HEK293T (cell line): ENCODE measurements at regions not wholly inside any gene's neighbourhood (a gene's known extent, or its start where the extent isn't known, plus 50 kb on each side); places are given as distances from the start of the nearest gene placed in this dataset.

Source experiments
- CTBP1 ChIP-seq: fragments of 450-650 bp; IDR thresholded peaks from 2 replicates; pipeline ENCODE4 v1.6.1; 2016; ENCODE audit warnings: borderline replicate concordance
- FOXM1 ChIP-seq: fragments of 450-650 bp; IDR thresholded peaks from 2 replicates; pipeline ENCODE4 v1.6.1; 2017; ENCODE audit warnings: mild to moderate bottlenecking, borderline replicate concordance
- ZNF384 ChIP-seq: fragments of 450-650 bp; IDR thresholded peaks from 2 replicates; pipeline ENCODE4 v1.6.1; 2016

DNA sequence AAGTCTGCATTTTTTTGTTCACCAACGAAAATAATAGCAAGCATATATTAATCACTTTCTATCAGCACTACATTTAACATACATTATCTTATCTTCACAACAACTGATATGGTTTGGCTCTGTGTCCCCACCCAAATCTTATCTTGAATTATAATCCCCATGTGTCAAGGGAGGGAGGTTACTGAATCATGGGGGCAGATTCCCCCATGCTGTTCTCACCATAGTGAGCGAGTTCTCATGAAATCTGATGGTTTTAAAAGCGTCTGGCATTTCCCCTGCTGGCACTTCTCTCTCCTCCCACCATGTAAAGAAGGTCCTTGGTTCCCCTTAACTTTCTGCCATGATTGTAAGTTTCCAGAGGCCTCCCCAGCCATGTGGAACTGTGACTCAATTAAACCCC is 235.7 kb upstream of the RXFP2 start:
- no peak for TF ChIP-seq FOXM1
- no peak for TF ChIP-seq ZNF384
- TF ChIP-seq CTBP1 = no peak
